Activated CD8-positive, alpha-beta memory T cell treated with anti-CD3 and anti-CD28 coated beads for 24 hours (primary cell): ENCODE measurements at regions not wholly inside any gene's neighbourhood (a gene's known extent, or its start where the extent isn't known, plus 50 kb on each side); places are given as distances from the start of the nearest gene placed in this dataset.
"Not testable (repeated sequence)": the region's sequence is repeated elsewhere in the genome, so short reads cannot be mapped to it uniquely, and the experiment has no call there.

Source experiments
- DNase-seq: peaks from one replicate; pipeline ENCODE4 v3.0.0-alpha.2; 2020

DNA sequence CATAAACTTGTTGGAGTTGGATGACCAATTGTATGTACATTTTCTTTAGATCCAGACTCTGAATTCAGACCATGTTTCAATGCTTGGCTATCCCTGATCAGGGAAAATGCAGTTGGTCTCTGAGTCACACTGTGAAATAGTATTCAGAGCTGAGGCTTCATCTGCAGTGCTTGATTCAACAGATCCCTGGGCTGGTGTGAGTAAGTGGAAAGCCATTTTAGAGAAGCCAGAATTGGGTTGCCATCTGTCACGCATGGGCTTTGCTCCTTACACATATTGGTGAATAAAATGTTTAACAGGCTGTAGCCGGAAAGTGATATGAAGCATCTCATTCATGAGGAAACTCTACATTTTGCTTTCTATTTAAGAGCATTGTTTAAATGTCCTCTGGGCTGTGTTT, 50.0 kb upstream of the ACYP2 start:
- DNase-seq: no peak

DNA sequence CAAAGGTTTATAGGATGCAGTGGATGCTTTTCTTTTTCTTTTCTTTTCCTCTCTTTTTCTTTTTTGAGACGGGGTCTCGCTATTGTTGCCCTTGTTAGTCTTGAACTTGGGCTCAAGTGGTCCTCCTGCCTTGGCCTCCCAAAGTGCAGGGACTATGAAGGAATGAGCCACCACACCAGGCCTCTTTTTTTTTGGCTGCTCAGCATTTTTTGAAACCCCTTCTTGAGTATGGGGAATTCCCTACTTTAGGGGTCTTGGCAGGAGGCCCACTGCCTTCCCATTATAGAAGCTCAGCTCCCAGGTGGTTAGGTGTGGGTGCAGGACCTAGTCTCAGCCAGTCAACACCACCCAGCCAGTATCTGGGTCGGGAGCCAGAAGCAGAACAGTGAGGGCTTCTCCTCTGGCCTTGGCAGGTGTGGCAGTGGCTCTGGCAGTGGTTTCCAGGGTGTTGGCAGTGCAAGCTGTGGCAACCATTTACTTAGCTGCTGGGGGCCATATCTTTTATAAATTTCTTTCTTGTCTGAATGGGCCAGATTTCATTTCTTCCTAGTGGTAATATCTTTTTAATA, 51.4 kb upstream of the ACYP2 start:
- DNase-seq: no peak

DNA sequence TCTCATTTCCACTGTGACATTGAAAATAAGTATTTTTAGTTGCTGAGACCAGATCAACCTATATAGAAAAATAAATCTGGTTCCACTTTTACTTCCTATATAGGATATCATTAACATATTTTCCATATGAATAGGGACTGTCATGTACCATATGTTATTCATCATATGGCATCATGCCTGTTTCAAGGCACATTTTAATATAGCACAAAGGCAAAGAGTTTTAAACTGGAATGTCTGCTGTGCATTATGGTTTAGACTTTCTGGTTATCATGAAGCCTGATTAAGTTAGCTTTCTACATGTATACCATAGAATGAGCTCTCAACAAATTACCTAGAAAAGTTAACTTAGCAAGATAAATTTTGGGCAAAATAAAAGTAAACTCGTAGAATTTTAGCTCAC, 53.0 kb upstream of the ACYP2 start:
- no peak for DNase-seq

DNA sequence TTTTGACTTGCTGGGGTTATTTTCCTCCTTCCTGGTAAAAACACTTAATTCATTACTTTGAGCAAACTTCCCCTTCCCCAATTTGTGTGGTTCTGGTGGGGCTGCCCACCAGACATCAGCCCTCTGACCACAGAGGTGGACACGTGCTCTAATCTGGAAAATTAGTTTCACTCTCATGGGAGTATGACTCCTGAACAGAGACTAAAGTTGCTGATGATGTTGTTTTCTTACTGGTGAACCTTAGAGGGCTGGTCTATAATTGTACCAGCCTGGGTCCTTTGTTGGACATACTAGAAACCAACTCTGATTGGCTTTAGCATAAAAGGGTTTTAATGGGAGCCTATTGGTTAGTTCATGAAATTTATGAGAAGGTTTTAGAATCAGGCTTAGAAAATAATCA, 54.1 kb upstream of the ACYP2 start:
- no peak for DNase-seq

DNA sequence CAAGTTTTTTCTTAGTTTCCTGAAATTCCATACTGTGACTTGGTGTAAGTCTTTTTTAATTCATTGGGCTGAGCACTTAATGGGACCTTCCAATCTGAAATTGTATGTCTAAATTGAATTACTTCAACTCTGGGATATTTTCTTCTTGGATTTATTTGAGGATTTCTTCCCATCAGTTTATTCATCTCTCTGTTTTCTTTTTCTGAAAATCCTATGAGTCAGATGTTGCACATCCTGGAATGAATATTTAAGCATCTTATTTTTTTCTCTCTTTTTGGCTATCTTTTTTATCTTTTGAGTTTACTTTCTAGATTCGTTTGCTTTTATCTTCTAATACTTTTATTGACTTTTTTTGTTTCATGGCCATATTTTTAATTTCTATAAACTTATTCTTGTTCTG, 55.4 kb upstream of the ACYP2 start:
- no peak for DNase-seq

DNA sequence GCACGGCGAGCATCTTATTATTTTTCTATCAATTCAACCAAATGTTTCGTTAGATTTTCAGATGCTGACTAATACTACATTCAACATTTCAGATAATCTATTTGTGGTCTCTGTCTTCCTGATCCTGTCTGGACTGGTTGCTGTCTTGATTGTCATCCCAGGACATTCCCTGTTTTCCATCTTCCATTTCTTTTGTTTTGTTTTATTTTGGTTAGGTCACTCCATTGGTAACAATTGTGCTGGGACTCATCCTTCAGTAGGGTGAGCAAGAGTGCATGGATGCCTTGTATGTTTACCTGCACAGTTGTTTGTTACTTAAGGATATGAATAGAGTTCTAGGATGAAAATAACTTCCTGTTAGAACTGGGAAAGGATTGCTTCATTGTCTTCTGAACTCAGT, 55.9 kb upstream of the ACYP2 start:
- DNase-seq: no peak

DNA sequence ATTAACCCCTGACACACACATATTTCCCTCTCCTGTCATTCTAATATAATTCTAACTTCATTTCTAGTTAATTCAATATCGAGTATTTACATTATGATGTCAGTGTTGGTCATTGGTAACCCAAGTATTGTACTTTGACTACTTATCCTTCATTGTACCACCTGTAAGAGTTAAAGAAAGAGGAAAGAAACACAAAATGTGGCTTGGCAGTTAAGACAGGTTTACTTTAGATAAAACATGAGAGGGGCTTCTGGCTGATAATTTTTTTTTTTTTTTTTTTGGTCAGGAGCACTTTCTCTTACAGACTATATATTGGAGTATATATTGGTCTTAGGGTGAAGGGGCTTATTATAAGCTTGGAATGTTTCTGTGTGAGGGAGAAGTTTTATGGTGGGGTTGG, 57.0 kb upstream of the ACYP2 start:
- no peak for DNase-seq

DNA sequence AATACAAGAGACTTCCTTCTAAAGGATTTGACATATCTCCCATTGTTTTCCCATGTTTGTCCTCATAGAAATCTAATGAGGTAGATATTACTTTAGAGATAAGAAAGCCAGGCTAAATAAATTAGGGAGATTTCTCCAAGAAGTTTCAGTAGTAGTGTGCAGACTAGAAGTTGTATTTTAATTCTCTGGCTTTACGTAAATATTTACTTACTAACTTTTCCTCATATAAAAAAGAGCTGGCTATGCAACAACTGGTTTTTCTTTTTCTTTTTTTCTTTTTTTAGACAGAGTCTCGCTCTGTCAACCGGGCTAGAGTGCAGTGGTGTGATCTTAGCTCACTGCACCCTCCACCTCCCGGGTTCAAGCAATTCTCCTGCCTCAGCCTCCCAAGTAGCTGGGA, 60.6 kb upstream of the ACYP2 start:
- DNase-seq: no peak

DNA sequence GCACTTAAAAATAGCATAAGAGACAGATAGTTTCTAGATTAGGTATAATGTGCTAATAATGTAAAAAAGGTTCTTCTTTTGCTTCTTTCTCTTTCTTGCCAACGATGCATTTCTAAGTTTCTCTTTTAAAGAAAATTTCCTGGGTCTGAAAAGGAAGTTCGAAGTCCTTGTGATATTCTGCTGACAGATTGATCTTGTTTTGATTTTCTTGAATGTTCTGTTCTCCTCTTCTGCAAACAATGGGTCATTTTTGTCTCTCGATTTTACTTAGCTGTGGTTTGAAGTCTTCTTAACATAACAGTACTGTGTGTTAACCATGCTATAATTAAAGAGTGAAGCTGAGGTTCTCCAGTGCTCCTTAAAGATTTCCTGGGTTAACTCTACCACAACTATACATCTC, 61.1 kb upstream of the ACYP2 start:
- DNase-seq: no peak

DNA sequence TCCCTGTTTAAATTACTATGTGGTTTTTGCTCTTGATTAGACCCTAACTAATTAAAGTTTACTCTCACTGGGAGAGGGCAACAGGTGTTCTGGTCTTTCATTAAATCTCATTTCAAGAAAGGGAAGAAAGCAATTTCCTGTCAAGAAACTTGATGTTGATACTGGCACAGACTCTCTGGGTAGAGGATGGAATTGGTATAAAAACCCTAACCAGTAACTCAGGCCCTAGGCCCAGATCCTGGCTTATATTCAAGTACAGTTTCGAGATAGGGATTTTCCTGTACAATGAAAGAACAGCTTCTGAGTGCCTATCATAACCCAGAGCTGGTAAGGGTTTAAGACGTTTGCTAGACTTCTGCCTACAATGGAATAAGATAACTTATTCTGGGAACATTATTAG, 61.6 kb upstream of the ACYP2 start:
- no peak for DNase-seq

DNA sequence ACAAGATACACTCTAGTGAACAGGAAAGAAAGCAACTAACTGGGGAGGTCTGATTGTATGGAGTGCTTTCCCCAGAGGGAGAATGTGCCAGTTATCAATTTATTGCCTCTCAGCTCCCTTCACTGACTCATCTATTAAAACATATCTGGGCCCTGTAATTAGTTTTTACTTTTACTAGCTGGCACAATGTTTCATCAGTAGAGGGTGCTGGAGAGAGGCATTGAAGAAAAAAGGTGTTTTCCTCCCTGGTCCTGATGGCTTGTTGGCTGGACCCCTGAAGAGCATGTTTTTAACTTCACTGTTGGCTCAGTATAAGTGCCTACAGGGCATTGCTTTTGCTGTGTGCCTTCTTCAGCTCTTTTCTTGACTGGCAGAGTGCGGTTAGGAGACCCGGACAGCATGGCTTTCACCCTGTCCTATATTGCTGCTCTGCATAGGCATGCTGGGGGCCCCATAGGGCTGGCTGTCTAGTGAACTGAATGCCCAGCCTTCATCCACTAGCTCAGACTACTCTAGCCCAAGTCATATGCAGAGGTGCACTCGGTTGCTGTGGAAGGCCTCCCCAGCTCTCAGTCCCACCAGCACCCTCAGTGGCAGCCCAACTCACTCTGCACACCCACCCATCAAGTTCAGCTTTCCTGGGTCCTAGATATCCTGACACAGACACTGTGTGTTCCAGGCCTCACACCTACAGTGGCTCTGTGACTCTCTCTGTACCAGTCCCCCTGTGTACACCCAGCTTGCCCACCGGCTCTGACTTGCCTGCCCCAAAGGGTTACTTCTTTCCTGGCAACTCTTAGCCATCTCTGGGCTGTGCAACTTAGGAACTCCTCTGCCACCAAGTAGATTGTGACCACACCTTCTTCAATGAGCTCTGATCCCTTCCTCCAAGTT, 62.3 kb upstream of the ACYP2 start:
- no peak for DNase-seq

DNA sequence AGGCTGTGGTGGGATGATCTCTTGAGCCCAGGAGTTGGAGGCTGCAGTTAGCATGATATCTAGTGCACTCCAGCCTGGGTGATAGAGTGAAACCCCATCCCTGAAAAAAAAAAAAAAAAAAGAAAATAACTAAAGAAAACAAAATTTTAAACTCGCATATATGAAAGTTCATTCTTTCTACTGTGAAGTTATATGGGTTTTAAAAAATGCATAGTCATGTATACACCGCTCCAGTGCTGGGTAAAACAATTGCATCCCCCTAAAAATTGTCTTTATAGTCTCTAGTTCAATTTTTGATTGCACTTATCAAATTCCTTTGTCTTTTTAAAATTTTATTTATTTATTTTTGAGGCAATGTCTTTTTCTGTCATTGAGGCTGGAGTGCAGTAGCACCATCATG, 65.0 kb upstream of the ACYP2 start:
- DNase-seq: no peak

DNA sequence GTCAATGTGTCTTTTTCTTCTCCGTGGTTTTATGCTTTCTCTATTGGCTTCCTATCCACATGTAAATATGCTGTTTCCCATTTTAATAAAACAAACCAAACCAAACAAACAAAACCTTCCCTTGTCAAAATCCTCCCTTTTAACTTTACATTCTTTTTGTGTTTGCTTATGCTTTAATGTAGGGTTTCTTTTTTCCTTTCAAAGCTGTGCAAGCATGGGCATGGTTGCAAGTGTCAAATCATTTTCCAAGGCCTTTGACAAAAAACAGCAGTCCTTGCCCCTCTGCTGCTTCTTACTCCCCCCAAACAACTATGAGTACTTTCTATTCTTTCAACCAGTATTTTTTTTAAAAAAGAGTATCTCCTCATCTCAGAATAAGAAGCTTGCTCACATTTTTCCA, 66.0 kb upstream of the ACYP2 start:
- no peak for DNase-seq

DNA sequence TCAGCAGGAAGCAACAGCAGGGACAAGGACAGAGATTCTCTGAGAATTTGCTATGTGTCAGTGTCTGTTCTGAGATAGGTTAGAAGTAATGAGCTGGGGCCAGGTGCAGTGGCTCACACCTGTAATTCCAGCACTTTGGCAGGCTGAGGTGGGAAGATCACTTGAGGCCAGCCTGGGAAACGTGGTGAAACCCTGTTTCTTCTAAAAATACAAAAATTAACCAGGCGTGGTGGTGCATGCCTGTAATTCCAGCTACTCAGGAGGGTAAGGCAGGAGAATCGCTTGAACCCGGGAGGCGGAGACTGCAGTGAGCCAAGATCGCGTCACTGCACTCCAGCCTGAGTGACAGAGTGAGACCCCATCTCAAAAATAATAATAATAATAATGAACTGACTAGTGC, 66.5 kb upstream of the ACYP2 start:
- not testable (repeated sequence) for DNase-seq

DNA sequence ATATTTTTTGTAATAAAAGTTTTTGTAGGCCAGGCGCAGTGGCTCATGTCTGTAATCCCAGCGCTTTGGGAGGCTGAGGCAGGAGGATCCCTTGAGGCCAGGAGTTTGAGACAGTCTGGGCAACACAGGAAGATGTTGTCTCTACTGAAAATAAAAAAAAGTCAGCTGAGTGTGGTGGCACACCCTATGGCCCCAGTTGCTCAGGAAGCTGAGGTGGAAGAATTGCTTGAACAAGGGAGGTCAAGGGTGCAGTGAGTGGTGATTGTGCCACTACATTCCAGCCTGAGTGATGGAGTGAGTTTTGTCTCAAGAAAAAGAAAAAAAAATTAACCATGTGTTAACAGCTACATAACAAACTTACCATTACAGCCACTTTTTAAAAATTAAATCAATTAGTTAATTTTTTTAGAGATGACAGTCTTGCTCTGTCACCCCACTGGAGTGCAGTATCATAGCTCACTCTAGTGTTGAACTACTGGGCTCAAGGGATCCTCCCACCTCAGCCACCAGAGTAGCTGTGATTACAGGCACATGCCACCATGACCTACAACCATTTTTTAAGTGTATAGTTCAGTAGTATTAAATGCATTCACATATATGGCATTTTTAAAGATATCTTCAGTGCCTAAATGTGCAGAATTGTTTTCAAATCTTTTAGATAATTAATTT, 67.2 kb upstream of the ACYP2 start:
- DNase-seq: no peak

DNA sequence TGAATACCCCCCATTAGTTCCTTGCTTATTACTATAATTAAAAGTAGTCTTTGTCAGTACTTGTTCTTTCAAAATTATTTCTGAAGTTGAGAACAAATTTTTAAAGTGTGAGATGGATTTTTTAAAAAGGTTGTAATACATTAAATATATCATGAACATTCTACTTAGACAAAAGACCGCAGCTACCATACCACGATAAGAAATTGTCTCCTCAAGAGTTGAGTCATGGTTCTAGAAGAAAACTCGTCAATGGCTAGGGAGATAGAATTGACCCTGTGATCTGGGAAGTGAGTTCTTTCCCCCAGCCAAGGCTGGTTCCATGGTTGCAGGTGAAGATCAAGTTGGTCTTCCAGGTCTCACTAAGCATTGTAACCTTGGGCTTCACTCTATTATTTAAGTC, 67.8 kb upstream of the ACYP2 start:
- no peak for DNase-seq

DNA sequence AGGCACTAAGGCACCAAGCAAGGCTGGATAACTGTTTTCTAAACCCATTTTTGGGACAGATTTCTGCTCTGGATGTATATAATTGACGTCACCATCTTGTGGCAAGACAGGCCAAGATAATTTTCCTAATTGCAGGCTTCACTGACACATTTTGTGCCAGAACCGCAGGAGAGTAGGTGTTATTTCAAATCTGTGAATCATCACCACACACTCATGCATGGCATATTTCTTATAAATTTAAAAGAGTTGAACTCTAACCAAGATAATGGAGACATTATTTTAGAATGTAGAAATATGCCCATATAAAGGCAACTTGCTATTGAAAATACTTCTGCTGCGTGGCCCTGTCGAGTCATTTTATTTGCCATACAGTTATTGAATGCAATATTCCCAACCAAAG, 68.3 kb upstream of the ACYP2 start:
- DNase-seq: no peak

DNA sequence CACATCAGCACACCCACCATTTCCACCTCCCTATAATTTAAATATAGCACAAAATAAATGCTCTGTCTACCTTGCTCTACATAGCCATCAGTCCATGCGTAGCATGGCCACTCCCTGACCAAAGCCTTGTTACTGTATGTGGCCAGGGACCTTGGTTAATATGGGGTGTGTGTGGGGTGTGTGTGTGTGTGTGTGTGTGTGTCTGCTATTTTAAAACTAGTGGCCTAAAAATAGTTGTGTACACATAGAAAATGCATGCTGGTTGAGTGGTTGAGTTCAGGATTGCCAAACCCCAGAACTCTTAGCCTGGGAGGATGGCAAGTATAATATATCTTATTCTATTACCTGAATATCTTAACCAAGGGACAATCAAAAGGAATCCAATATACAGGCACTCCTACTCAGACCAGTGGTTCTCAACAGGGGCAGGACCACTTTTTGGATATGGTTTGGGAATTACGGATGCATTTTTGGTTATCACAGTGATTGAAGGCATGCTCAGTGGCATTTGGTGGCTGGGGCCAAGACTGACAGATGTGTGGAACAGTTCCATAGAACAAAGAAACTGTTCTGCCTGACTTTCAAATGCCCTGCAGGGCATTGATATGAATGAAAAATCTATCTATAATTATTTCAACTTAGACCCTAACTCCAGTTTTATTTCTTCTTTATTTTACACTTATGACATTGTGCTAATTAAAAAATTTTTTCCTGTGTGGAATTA, 72.3 kb upstream of the PSME4 start:
- DNase-seq: no peak

DNA sequence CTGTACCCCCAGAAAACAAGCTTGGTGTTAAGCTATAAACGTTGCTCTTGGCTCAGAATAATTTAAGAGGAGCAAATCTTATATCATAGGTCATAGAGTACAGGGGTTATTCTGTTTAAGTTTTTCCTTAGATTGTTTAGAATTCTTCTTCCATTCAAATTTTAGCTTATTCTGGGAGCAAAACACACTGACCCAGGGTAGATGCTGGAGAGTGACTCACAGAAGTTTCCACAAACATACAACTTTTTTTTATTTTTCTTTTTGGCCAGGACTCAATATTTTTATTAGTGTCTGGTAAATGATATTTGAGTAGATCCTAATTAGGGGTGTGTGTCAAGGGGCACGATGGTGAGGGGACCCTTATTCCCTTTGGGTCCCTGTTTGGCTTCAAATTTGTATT, 71.5 kb upstream of the PSME4 start:
- no peak for DNase-seq

DNA sequence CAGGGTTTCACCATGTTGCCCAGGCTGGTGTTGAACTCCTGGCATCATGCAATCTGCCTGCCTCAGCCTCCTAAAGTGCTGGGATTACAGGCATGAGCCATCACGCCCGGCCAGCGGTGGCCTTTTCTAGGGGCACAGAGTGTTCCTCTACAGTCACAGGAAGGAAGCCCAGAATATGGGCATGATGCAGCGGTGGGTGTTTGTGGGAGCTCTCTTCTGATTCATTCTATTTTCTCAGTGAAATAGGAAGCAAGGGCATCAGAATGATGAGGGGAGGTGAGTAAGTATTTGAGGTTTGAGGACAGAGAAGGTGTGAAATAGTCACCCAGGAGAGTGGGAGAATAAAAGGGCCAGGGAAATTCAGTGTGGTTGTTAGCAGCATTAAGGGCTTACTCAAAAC, 70.3 kb upstream of the PSME4 start:
- peak; percentile 84 for DNase-seq

DNA sequence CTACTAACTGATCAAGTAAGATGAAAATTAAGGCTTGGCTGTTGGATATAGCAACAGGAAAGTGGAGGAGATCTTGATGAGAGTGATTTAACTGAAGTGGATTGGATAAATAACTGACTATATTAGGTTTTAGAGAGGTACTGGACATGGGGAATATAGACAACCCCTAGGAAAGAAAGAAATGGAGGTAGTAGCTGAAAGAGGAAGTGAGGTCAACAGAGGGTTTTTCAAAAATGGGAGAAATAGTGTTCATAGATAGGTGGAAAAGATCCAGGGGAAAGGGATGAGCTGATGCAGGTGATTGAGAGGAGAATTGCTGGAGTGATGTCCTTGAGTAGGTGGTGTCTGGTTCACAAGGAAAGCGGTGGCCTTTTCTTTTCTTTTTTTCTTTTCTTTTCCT, 69.9 kb upstream of the PSME4 start:
- no peak for DNase-seq

DNA sequence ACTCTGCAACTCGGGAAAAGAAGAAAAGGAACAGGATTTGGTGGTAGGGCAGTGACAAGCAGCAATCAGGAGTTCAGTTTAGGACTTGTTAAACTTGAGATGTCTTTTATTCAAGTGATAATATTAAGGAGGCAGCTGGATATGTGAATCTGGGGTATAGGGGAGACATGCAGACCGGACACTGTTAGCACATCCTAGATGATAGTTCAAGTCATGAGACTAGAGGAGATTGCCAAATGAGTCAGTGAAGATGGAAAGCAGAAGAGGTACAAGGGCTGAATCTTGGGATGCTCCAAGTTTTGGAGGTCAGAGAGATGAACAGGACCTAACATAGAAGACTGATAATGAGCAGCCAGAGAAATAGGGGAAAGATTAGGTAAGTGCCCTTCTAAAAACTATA, 69.5 kb upstream of the PSME4 start:
- DNase-seq: no peak

DNA sequence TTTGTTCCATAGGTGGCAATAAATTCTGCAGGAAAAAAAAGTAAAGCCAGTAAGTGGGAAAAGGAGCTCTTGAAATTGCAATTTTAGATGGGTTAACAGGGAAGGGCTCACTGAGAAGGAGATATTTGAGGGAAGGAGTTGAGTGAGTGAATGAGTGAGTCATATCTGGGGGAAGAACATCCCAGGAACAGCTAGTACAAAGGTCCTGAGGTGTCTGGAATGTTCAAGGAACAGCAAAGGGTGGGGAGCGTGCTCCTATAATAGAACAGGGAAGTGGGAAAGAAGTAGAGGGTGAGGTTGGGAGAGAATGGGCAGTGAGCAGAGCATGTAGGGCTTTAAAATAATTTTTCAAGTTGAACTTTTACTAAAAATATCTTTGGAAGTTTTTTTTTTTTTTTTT, 68.0 kb upstream of the PSME4 start:
- DNase-seq: no peak

DNA sequence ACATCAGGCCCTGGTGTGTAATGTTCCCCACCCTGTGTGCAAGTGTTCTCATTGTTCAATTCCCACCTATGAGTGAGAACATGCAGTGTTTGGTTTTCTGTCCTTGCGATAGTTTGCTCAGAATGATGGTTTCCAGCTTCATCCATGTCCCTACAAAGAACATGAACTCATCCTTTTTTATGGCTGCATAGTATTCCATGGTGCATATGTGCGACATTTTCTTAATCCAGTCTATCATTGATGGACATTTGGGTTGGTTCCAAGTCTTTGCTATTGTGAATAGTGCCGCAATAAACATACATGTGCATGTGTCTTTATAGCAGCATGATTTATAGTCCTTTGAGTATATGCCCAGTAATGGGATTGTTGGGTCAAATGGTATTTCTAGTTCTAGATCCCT, 60.5 kb upstream of the PSME4 start:
- not testable (repeated sequence) for DNase-seq
